ENCODE measurements at regions not wholly inside any gene's neighbourhood (a gene's known extent, or its start where the extent isn't known, plus 50 kb on each side); places are given as distances from the start of the nearest gene placed in this dataset.

- Histone ChIP-seq H3K36me3 (ENCODE audit: insufficient read depth) (no peaks in the 10 kb centered on the region), H3K27ac (no peak overlapping the region), H2AFZ (ENCODE audit: low read depth) (no peak overlapping the region), H4K20me1 (ENCODE audit: insufficient read depth) (no peaks in the 10 kb centered on the region), H3K9ac (no peak overlapping the region), H3K4me1 (ENCODE audit: low read depth, poor library complexity, severe bottlenecking) (no peaks in the 10 kb centered on the region), H3K79me2 (ENCODE audit: insufficient read depth, low read depth) (no peaks in the 10 kb centered on the region), H3K4me3 (IDR thresholded peaks at IDR 0.05; ENCODE audit: insufficient read depth, low read depth, low read length) (no peak overlapping the region), H3K4me2 (no peak overlapping the region), H3K27me3 (ENCODE audit: insufficient read depth, low read depth) (no peaks in the 10 kb centered on the region)
- no peak for TF ChIP-seq CTCF (conservative IDR thresholded peaks at IDR 0.05; ENCODE audit: low read depth, low read length)
These were observed 171.1 kb upstream of the LYZL1 start for GRCh38 chr10:29117781-29118180.

- no peaks in the 10 kb centered on the region for H4K20me1 ChIP-seq (ENCODE audit: insufficient read depth)
- no peak overlapping the region for H3K4me2 ChIP-seq
- TF ChIP-seq CTCF (conservative IDR thresholded peaks at IDR 0.05; ENCODE audit: low read depth, low read length) = no peak; the same call in 1 of the 2 replicates
These were observed 169.5 kb upstream of the LYZL1 start for GRCh38 chr10:29119374-29119773.

GRCh38 chr10:29120216-29120615 lies 168.7 kb upstream of the LYZL1 start:
- no peak overlapping the region for H3K27ac ChIP-seq
- no peak for TF ChIP-seq CTCF (conservative IDR thresholded peaks at IDR 0.05; ENCODE audit: low read depth, low read length)

More at GRCh38 chr10:29119374-29119773, 169.5 kb upstream of the LYZL1 start:
- H3K4me1 ChIP-seq (ENCODE audit: low read depth, poor library complexity, severe bottlenecking) = no peaks in the 10 kb centered on the region
- no peaks in the 10 kb centered on the region for H3K79me2 ChIP-seq (ENCODE audit: insufficient read depth, low read depth)
- H3K36me3 ChIP-seq (ENCODE audit: insufficient read depth) = no peaks in the 10 kb centered on the region
- no peak overlapping the region for H3K27ac ChIP-seq
- no peak overlapping the region for H2AFZ ChIP-seq (ENCODE audit: low read depth)
- H3K9ac ChIP-seq = no peak overlapping the region
- no peak overlapping the region for H3K4me3 ChIP-seq (IDR thresholded peaks at IDR 0.05; ENCODE audit: insufficient read depth, low read depth, low read length)
- no peaks in the 10 kb centered on the region for H3K27me3 ChIP-seq (ENCODE audit: insufficient read depth, low read depth)

GRCh38 chr10:29124864-29125263 lies 164.0 kb upstream of the LYZL1 start:
- H3K27me3 ChIP-seq (ENCODE audit: insufficient read depth, low read depth) = no peaks in the 10 kb centered on the region
- H3K36me3 ChIP-seq (ENCODE audit: insufficient read depth) = no peaks in the 10 kb centered on the region
- no peak overlapping the region for H3K4me3 ChIP-seq (IDR thresholded peaks at IDR 0.05; ENCODE audit: insufficient read depth, low read depth, low read length)
- H2AFZ ChIP-seq (ENCODE audit: low read depth) = no peak overlapping the region
- no peak overlapping the region for H3K4me2 ChIP-seq
- no peak overlapping the region for H3K9ac ChIP-seq
- no peak for TF ChIP-seq CTCF (conservative IDR thresholded peaks at IDR 0.05; ENCODE audit: low read depth, low read length)
- no peaks in the 10 kb centered on the region for H3K4me1 ChIP-seq (ENCODE audit: low read depth, poor library complexity, severe bottlenecking)
- no peak overlapping the region for H3K27ac ChIP-seq
- no peaks in the 10 kb centered on the region for H3K79me2 ChIP-seq (ENCODE audit: insufficient read depth, low read depth)
- no peaks in the 10 kb centered on the region for H4K20me1 ChIP-seq (ENCODE audit: insufficient read depth)

More at GRCh38 chr10:29120216-29120615, 168.7 kb upstream of the LYZL1 start:
- no peaks in the 10 kb centered on the region for H3K27me3 ChIP-seq (ENCODE audit: insufficient read depth, low read depth)
- H2AFZ ChIP-seq (ENCODE audit: low read depth) = no peak overlapping the region
- no peaks in the 10 kb centered on the region for H3K79me2 ChIP-seq (ENCODE audit: insufficient read depth, low read depth)
- H3K36me3 ChIP-seq (ENCODE audit: insufficient read depth) = no peaks in the 10 kb centered on the region
- no peaks in the 10 kb centered on the region for H3K4me1 ChIP-seq (ENCODE audit: low read depth, poor library complexity, severe bottlenecking)
- H3K4me3 ChIP-seq (IDR thresholded peaks at IDR 0.05; ENCODE audit: insufficient read depth, low read depth, low read length) = no peak overlapping the region
- H3K9ac ChIP-seq = no peak overlapping the region
- H4K20me1 ChIP-seq (ENCODE audit: insufficient read depth) = no peaks in the 10 kb centered on the region
- no peak overlapping the region for H3K4me2 ChIP-seq

All from KMS-11 (cell line).